NCI-H2227 treated with DMSO at 0.1 percent for 48 hours (cell line): ENCODE measurements at regions not wholly inside any gene's neighbourhood (a gene's known extent, or its start where the extent isn't known, plus 50 kb on each side); places are given as distances from the start of the nearest gene placed in this dataset.
"Not testable (repeated sequence)": the region's sequence is repeated elsewhere in the genome, so short reads cannot be mapped to it uniquely, and the experiment has no call there.

Source experiments
- DNase-seq: peaks from one replicate; lab custom pipeline; 2025; lab: John Stamatoyannopoulos, UW

GRCh38 chr3:74420538-74421124 is 193.8 kb downstream of the CNTN3 start:
- no peak for DNase-seq

- DNase-seq: no peak
Observed at GRCh38 chr3:74415731-74416130, 198.7 kb downstream of the CNTN3 start.

GRCh38 chr3:74413547-74414241 is 200.8 kb downstream of the CNTN3 start:
- DNase-seq: no peak

GRCh38 chr3:74410276-74410941 is 204.1 kb downstream of the CNTN3 start:
- DNase-seq: peak; percentile 66

GRCh38 chr3:74409066-74409465 is 205.4 kb downstream of the CNTN3 start:
- DNase-seq: no peak

GRCh38 chr3:74403307-74403706 is 211.2 kb downstream of the CNTN3 start:
- no peak for DNase-seq

GRCh38 chr3:74402821-74403220 is 211.6 kb downstream of the CNTN3 start:
- DNase-seq: no peak

- DNase-seq: peak; percentile 10
Observed at GRCh38 chr3:74393426-74393825, 221.0 kb downstream of the CNTN3 start.

- DNase-seq: peak; percentile 31
Observed at GRCh38 chr3:74390121-74390877, 224.2 kb downstream of the CNTN3 start.

- DNase-seq: no peak
Observed at GRCh38 chr3:74387111-74387735, 227.2 kb downstream of the CNTN3 start.

GRCh38 chr3:74384159-74384558 is 230.3 kb downstream of the CNTN3 start:
- no peak for DNase-seq

GRCh38 chr3:74377669-74378068 is 236.8 kb downstream of the CNTN3 start:
- no peak for DNase-seq

- not testable (repeated sequence) for DNase-seq
Observed at GRCh38 chr3:74376323-74376722, 238.1 kb downstream of the CNTN3 start.

GRCh38 chr3:74375653-74376052 is 238.8 kb downstream of the CNTN3 start:
- no peak for DNase-seq

- DNase-seq: no peak
Observed at GRCh38 chr3:74372743-74373142, 241.7 kb downstream of the CNTN3 start.

- DNase-seq: no peak
Observed at GRCh38 chr3:74370342-74370741, 244.1 kb downstream of the CNTN3 start.

- no peak for DNase-seq
Observed at GRCh38 chr3:74366331-74366730, 248.1 kb downstream of the CNTN3 start.

- DNase-seq: no peak
Observed at GRCh38 chr3:74363346-74363745, 251.1 kb downstream of the CNTN3 start.

GRCh38 chr3:74360406-74360805 is 254.1 kb downstream of the CNTN3 start:
- DNase-seq: no peak

- DNase-seq: no peak
Observed at GRCh38 chr3:74357881-74358280, 256.6 kb downstream of the CNTN3 start.

GRCh38 chr3:74353039-74353438 is 261.4 kb downstream of the CNTN3 start:
- no peak for DNase-seq

- DNase-seq: no peak
Observed at GRCh38 chr3:74352166-74352565, 262.3 kb downstream of the CNTN3 start.
